ENCODE measurements at regions not wholly inside any gene's neighbourhood (a gene's known extent, or its start where the extent isn't known, plus 50 kb on each side); places are given as distances from the start of the nearest gene placed in this dataset.

DNA sequence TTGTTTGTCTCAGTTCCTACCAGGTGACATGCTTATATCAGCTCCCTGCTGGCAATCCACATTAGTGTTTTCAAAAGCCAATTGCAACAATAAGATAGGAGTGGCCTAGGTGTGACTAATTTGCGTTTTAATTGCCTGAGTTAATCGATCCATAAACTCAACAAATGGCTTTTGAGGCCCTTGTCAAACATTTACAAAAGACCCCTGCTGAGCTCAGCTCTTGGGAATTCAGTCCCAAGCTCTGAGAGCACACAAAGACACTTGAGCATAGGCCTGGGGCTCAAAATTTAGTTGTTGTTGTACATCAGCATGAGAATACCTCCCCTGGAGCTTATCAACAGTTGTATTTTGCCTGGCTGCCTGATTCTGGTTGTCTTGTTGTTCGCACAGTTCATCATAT is 1134.4 kb upstream of the TSPY4 start:
- Histone ChIP-seq H3K4me1 (no peaks in the 10 kb centered on the region), H3K9me3 (no peaks in the 10 kb centered on the region), H3K36me3 (no peaks in the 10 kb centered on the region), H3K27me3 (no peaks in the 10 kb centered on the region), H3K27ac (no peak overlapping the region), H3K4me3 (no peak overlapping the region)
- DNase-seq: no peak
- TF ChIP-seq, protein P1, sequence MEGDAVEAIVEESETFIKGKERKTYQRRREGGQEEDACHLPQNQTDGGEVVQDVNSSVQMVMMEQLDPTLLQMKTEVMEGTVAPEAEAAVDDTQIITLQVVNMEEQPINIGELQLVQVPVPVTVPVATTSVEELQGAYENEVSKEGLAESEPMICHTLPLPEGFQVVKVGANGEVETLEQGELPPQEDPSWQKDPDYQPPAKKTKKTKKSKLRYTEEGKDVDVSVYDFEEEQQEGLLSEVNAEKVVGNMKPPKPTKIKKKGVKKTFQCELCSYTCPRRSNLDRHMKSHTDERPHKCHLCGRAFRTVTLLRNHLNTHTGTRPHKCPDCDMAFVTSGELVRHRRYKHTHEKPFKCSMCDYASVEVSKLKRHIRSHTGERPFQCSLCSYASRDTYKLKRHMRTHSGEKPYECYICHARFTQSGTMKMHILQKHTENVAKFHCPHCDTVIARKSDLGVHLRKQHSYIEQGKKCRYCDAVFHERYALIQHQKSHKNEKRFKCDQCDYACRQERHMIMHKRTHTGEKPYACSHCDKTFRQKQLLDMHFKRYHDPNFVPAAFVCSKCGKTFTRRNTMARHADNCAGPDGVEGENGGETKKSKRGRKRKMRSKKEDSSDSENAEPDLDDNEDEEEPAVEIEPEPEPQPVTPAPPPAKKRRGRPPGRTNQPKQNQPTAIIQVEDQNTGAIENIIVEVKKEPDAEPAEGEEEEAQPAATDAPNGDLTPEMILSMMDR (IDR thresholded peaks at IDR 0.05): no peak
- no peak for TF ChIP-seq POLR2AphosphoS5 (IDR thresholded peaks at IDR 0.05)
- WGBS, 2 donors: 37 to 63% methylated on average over 3 of the region's 3 CpGs
- intact Hi-C loops (cut with DNase I): no loop called here

DNA sequence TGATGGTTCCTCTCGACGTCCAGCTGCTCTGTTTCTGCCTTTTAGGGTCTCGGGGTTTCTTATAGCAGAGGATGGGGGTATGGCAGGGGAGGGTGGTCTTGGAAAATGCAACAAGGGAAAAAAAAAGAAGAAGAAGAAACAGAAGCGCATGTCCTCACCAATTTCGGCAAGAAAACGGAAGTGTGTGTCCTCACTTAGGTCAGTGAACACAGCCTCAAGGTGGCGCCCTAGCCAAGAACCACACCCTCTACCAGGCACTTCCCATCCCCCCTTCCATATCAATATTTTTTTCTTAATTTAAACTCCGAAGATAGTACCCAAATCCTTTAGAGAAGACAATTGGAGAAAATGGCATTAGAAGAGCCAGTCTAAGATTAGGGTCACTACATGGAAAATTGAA is 1096.1 kb upstream of the TSPY4 start:
- Histone ChIP-seq H3K27me3 (no peaks in the 10 kb centered on the region), H3K9me3 (no peaks in the 10 kb centered on the region), H3K4me3 (no peak overlapping the region), H3K36me3 (no peaks in the 10 kb centered on the region), H3K4me1 (no peaks in the 10 kb centered on the region), H3K27ac (no peak overlapping the region)
- WGBS, 2 donors: 79 to 87% methylated on average over 8 of the region's 8 CpGs
- intact Hi-C loops (cut with DNase I): no loop called here
- TF ChIP-seq POLR2A (IDR thresholded peaks at IDR 0.05): no peak
- no peak for TF ChIP-seq POLR2AphosphoS5 (IDR thresholded peaks at IDR 0.05)
- DNase-seq: no peak

- TF ChIP-seq, protein P1 (IDR thresholded peaks at IDR 0.05): no peak
- TF ChIP-seq POLR2A (IDR thresholded peaks at IDR 0.05): no peak
- TF ChIP-seq EP300 (IDR thresholded peaks at IDR 0.05): no peak
- TF ChIP-seq POLR2AphosphoS5 (IDR thresholded peaks at IDR 0.05): no peak
- no peak for DNase-seq
- H3K27me3 ChIP-seq: no peaks in the 10 kb centered on the region
- no peaks in the 10 kb centered on the region for H3K36me3 ChIP-seq
- no peaks in the 10 kb centered on the region for H3K9me3 ChIP-seq
- H3K27ac ChIP-seq: no peak overlapping the region
- H3K4me1 ChIP-seq: no peaks in the 10 kb centered on the region
- no peak overlapping the region for H3K4me3 ChIP-seq
- intact Hi-C loops (cut with DNase I): no loop called here
These were observed 1063.5 kb upstream of the TSPY4 start for GRCh38 chrY:8273807-8274206.

GRCh38 chrY:8305021-8305420 is 1032.2 kb upstream of the TSPY4 start:
- no peaks in the 10 kb centered on the region for H3K27me3 ChIP-seq
- H3K4me3 ChIP-seq: no peak overlapping the region
- TF ChIP-seq POLR2AphosphoS5 (IDR thresholded peaks at IDR 0.05) (no peak), POLR2A (IDR thresholded peaks at IDR 0.05) (no peak), EP300 (IDR thresholded peaks at IDR 0.05) (no peak)
- TF ChIP-seq, protein P1 (IDR thresholded peaks at IDR 0.05): no peak
- WGBS, 2 donors: 91 to 97% methylated on average over 1 of the region's 1 CpG
- intact Hi-C loops (cut with DNase I): no loop called here
- DNase-seq: no peak
- no peaks in the 10 kb centered on the region for H3K9me3 ChIP-seq
- no peak overlapping the region for H3K27ac ChIP-seq
- H3K36me3 ChIP-seq: no peaks in the 10 kb centered on the region
- H3K4me1 ChIP-seq: no peaks in the 10 kb centered on the region

DNA sequence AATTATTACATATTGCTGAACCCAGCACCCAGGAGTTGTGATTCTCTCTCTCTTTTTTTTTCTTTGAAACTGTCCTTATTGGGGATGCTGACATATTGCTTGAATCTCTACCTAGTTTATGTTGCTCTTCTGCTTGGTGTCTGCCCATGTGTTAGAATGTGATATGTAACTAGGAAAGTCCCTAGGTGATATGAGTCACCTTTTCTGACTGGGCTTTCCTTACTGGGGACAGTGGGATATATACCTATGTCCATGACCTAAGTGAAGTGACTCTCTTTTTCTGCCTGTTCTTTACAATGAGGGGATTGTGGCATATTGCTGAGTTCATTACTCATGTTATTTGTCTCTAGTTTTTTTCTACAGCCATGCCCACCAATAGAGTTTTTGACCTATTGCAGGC is 1013.2 kb upstream of the TSPY4 start:
- intact Hi-C loops (cut with DNase I): no loop called here

More for the DNA sequence above, 1013.2 kb upstream of the TSPY4 start:
- no peaks in the 10 kb centered on the region for H3K4me1 ChIP-seq
- no peaks in the 10 kb centered on the region for H3K36me3 ChIP-seq
- no peak for DNase-seq
- no peaks in the 10 kb centered on the region for H3K27me3 ChIP-seq
- H3K27ac ChIP-seq: no peak overlapping the region
- no peak overlapping the region for H3K4me3 ChIP-seq
- TF ChIP-seq POLR2AphosphoS5 (IDR thresholded peaks at IDR 0.05) (no peak), POLR2A (IDR thresholded peaks at IDR 0.05) (no peak), EP300 (IDR thresholded peaks at IDR 0.05) (no peak)
- TF ChIP-seq, protein P1 (IDR thresholded peaks at IDR 0.05): no peak
- no peaks in the 10 kb centered on the region for H3K9me3 ChIP-seq

Measured in sigmoid colon (tissue), 6 donors.